DND-41 (cell line): ENCODE measurements at regions not wholly inside any gene's neighbourhood (a gene's known extent, or its start where the extent isn't known, plus 50 kb on each side); places are given as distances from the start of the nearest gene placed in this dataset.

Experiments used
- ATAC-seq: fragments of 200-7000 bp; cut with Tn5 transposase; 3 replicates; pipeline ENCODE4 v1.9.1; 2021; ENCODE audit warnings: low read depth; ENCODE audit not compliant: insufficient read depth
- DNase-seq: peaks from one replicate; pipeline ENCODE4 v3.0.0-alpha.2; 2020
- H2AFZ ChIP-seq: 2 replicates; pipeline ENCODE4 v1.6.0; 2012; ENCODE audit warnings: low read depth, low read length
- H3K27ac ChIP-seq: 2 replicates; pipeline ENCODE4 v1.5.1; 2012; ENCODE audit warnings: low read length, inconsistent platforms
- H3K27me3 ChIP-seq: fragments of 200-600 bp; sonication (generic); 2 replicates; pipeline ENCODE4 v1.6.0; 2012; ENCODE audit warnings: low read length, mild to moderate bottlenecking, inconsistent platforms; ENCODE audit not compliant: insufficient read depth, poor library complexity
- H3K36me3 ChIP-seq: 2 replicates; pipeline ENCODE4 v1.5.1; 2012; ENCODE audit warnings: low read length, inconsistent platforms; ENCODE audit not compliant: insufficient read depth
- H3K4me1 ChIP-seq: 2 replicates; pipeline ENCODE4 v1.5.1; 2012; ENCODE audit warnings: mild to moderate bottlenecking, low read length; ENCODE audit not compliant: insufficient read depth
- H3K4me2 ChIP-seq: 2 replicates; pipeline ENCODE4 v1.6.0; 2012; ENCODE audit warnings: mild to moderate bottlenecking, moderate library complexity, low read length, inconsistent platforms; ENCODE audit not compliant: insufficient read depth
- H3K4me3 ChIP-seq, 2 experiments: fragments of 200-600 bp in 1 of 2; shearing (Covaris generic) in 1 of 2; 2 replicates each; pipeline ENCODE4 v1.5.1; 2012 to 2016; ENCODE audit warnings: inconsistent platforms in 2 of 2, low read length in 2 of 2, mild to moderate bottlenecking in 2 of 2, low read depth in 1 of 2, moderate library complexity in 1 of 2
- H3K79me2 ChIP-seq: 2 replicates; pipeline ENCODE4 v1.6.0; 2012; ENCODE audit warnings: low read length, inconsistent platforms; ENCODE audit not compliant: insufficient read depth
- H3K9ac ChIP-seq: 2 replicates; pipeline ENCODE4 v1.6.0; 2012; ENCODE audit warnings: low read depth, mild to moderate bottlenecking, inconsistent platforms, low read length, moderate library complexity
- H3K9me3 ChIP-seq: 2 replicates; pipeline ENCODE4 v1.5.1; 2012; ENCODE audit warnings: low read length, moderate library complexity, mild to moderate bottlenecking, inconsistent platforms; ENCODE audit not compliant: insufficient read depth, severe bottlenecking
- H4K20me1 ChIP-seq: 2 replicates; pipeline ENCODE4 v1.6.0; 2012; ENCODE audit warnings: low read length; ENCODE audit not compliant: insufficient read depth
- CTCF ChIP-seq: IDR thresholded peaks from 2 replicates; pipeline ENCODE4 v1.5.1; 2012; ENCODE audit warnings: borderline replicate concordance, low read length, moderate library complexity, mild to moderate bottlenecking; ENCODE audit not compliant: poor library complexity, severe bottlenecking; ENCODE audit errors: extremely low read depth
- EZH2 ChIP-seq: IDR thresholded peaks from 3 replicates; pipeline ENCODE4 v1.6.1; 2012; ENCODE audit warnings: borderline replicate concordance, low read depth, mild to moderate bottlenecking, moderate library complexity, low read length, inconsistent platforms; ENCODE audit not compliant: severe bottlenecking

- no peaks in the 10 kb centered on the region for H3K4me1 ChIP-seq
- H3K27me3 ChIP-seq = no peaks in the 10 kb centered on the region
- H3K36me3 ChIP-seq = no peaks in the 10 kb centered on the region
- H4K20me1 ChIP-seq = no peaks in the 10 kb centered on the region
- H3K9me3 ChIP-seq = no peaks in the 10 kb centered on the region
- H3K4me2 ChIP-seq = no peak overlapping the region
- H3K27ac ChIP-seq = no peak overlapping the region
- DNase-seq (no peak), ATAC-seq (no peak)
- H3K9ac ChIP-seq = no peak overlapping the region
- TF ChIP-seq CTCF (no peak), EZH2 (no peak)
- H2AFZ ChIP-seq = no peak overlapping the region
- no peak overlapping the region for H3K4me3 ChIP-seq
- H3K79me2 ChIP-seq = no peaks in the 10 kb centered on the region
These were observed 249.1 kb upstream of the PTBP2 start for GRCh38 chr1:96472471-96472870.

- Histone ChIP-seq H3K4me1 (no peaks in the 10 kb centered on the region), H3K36me3 (no peaks in the 10 kb centered on the region), H3K9me3 (no peaks in the 10 kb centered on the region), H3K4me2 (no peak overlapping the region), H3K4me3 (no peak overlapping the region), H3K27ac (no peak overlapping the region), H2AFZ (no peak overlapping the region), H3K9ac (no peak overlapping the region), H3K27me3 (no peaks in the 10 kb centered on the region), H4K20me1 (no peaks in the 10 kb centered on the region), H3K79me2 (no peaks in the 10 kb centered on the region)
- ATAC-seq (no peak), DNase-seq (no peak)
- no peak for TF ChIP-seq EZH2
- no peak for TF ChIP-seq CTCF
These were observed 247.7 kb upstream of the PTBP2 start for GRCh38 chr1:96473791-96474434.

GRCh38 chr1:96474985-96475743 is 246.4 kb upstream of the PTBP2 start:
- no peak for DNase-seq
- no peak for TF ChIP-seq CTCF
- TF ChIP-seq EZH2 = no peak
- no peak overlapping the region for H2AFZ ChIP-seq
- no peak overlapping the region for H3K27ac ChIP-seq
- no peak overlapping the region for H3K9ac ChIP-seq
- H3K9me3 ChIP-seq = no peaks in the 10 kb centered on the region
- H3K79me2 ChIP-seq = no peaks in the 10 kb centered on the region
- no peaks in the 10 kb centered on the region for H3K36me3 ChIP-seq
- no peak overlapping the region for H3K4me3 ChIP-seq
- no peak overlapping the region for H3K4me2 ChIP-seq
- H4K20me1 ChIP-seq = no peaks in the 10 kb centered on the region
- no peaks in the 10 kb centered on the region for H3K4me1 ChIP-seq
- ATAC-seq = no peak
- H3K27me3 ChIP-seq = no peaks in the 10 kb centered on the region
